Activated CD8-positive, alpha-beta memory T cell treated with anti-CD3 and anti-CD28 coated beads, Interleukin-2, amount 50 U/mL, for 1 hour (primary cell): ENCODE measurements at regions not wholly inside any gene's neighbourhood (a gene's known extent, or its start where the extent isn't known, plus 50 kb on each side); places are given as distances from the start of the nearest gene placed in this dataset.
"Not testable (repeated sequence)": the region's sequence is repeated elsewhere in the genome, so short reads cannot be mapped to it uniquely, and the experiment has no call there.

Experiments used
- DNase-seq: peaks from one replicate; pipeline ENCODE4 v3.0.0-alpha.2; 2020; ENCODE audit errors: extremely low read depth

DNA sequence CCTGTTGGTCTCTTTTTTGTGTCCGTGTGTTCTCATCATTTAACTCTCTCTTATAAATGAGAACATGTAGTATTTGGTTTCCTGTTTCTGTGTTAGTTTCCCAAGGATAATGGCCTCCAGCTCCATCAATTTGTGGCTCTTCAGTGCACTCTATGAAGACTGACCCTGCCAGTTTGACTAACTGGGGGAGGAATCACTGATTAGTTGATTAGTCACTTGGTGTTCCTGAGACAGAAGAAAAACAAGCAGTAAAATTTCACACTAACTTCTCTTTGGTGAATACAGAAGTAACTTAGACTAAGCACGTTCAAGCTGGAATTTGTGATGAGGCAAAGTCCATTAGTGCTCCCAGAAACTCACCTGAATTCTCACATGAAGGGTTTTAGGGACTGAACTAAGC, 495.8 kb upstream of the RORB start:
- DNase-seq: no peak

- no peak for DNase-seq
Observed at GRCh38 chr9:74006935-74007334, 490.2 kb upstream of the RORB start.

- DNase-seq: no peak
Observed at GRCh38 chr9:74007833-74008232, 489.3 kb upstream of the RORB start.

- DNase-seq: no peak
Observed at GRCh38 chr9:74016004-74016403, 481.1 kb upstream of the RORB start.

DNA sequence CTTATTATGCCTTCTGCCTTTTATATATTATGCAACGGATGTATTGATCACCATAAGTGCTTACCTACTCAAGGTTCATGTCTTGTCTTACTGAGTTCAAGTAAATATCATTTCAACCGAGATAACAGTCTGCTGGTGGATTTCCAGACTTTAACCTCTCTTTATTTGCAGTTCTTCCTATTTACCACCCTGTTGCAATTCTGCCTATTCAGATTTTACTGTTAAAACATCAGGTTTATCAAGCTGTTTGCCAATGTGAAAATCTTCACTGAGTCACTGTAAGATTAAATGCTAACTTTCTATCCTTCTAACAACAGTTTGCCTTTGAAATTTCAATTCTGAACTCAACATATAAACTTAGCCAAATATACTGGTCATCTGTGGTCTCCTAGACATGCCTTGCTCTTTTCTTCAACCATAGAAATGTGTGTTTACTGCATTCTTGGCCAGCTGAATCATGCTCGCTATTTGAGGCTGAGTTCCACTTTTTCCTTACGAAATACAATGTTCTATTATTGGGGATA, 471.7 kb upstream of the RORB start:
- DNase-seq: no peak

DNA sequence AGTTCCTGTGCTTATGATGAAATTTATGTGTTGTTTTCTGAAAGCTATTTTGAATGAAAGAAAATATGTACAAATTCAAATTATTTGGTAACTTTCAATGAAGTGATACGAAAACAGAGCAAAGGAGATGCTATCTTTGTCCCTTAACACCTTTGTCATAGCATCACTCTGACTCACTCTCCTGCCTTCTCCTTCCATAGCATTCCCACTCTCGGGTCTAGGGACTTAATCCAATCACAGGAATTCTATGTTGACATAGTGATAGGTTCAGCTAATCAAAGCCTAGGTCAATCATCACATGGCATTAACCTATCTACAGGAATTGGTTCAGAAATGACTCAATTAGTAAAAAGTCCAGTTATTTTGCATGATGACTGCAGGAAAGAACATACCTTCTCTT, 464.7 kb upstream of the RORB start:
- DNase-seq: no peak

GRCh38 chr9:74035786-74036185, 461.3 kb upstream of the RORB start:
- DNase-seq: no peak

DNA sequence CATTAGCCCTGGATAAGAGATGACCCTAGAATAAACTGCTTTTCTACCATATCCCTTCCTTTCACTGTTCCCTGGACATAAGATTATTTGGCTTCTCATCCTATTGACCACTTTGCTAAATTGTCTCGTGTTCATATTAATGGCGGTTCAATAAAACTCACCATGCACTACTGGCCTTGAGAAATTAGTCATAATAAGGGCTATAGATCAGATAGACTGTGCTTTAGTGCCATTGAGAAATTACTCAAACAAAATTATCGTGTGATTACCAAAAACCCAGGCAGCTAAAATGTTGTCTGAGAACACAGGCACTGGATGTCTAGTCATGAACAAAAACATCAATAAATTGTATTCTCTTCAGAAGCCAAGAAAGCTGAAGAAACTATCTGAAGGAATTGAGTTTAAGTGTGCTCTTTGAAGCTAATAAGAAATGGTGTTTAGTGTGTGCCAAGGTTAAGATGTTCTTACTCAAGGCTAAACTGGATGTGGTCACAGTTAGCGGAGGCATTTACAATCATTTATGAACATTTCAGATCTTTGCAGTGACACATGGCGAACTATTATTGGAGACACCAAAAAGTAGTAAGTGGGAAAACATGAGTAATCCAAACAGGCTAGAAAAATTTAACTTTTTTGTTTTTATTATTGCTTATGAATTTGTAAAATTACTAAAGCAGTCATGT, 460.4 kb upstream of the RORB start:
- no peak for DNase-seq

GRCh38 chr9:74037274-74037673, 459.9 kb upstream of the RORB start:
- DNase-seq: no peak

GRCh38 chr9:74041588-74041987, 455.5 kb upstream of the RORB start:
- DNase-seq: no peak

- DNase-seq: no peak
Observed at GRCh38 chr9:74044844-74045243, 452.3 kb upstream of the RORB start.

GRCh38 chr9:74056023-74056422, 441.1 kb upstream of the RORB start:
- DNase-seq: no peak

GRCh38 chr9:74057051-74057450, 440.1 kb upstream of the RORB start:
- DNase-seq: not testable (repeated sequence)

DNA sequence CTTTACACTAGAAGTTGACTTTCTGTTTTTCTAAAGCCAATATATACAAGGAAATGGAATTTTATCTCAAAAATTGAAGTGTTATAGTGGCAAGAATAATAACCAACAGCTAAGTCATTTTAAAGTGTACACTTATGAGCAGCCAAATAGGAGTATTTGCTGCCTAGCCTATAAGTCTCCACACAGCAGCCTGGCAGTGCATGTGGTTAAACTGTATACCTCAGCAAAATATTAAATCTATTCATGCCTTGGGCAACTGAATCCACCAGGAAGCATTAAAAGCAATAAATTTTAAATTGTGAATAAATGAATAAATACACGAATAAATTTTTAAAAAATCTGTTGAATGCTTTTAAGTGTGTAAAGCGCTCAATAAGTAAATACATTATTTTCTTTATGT, 432.4 kb upstream of the RORB start:
- no peak for DNase-seq

DNA sequence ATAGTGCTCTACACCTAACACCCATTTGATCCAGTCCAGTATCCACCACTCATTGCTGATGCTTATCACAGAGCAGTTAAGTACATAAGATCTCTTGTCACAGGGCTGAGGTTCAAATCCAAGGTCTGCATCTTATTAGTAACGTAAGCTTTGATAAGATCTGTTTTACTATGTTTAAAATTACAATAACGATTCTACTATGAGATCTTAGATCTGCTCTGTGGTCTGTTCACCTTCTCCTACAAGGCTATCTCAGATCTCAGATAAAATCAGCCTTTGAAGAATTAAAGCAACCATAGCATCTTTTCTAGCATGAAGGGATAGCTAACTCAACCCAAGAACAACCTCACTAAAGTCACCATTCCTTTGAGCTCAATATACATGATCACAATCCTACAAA, 431.0 kb upstream of the RORB start:
- DNase-seq: no peak

GRCh38 chr9:74066605-74067004, 430.5 kb upstream of the RORB start:
- no peak for DNase-seq

DNA sequence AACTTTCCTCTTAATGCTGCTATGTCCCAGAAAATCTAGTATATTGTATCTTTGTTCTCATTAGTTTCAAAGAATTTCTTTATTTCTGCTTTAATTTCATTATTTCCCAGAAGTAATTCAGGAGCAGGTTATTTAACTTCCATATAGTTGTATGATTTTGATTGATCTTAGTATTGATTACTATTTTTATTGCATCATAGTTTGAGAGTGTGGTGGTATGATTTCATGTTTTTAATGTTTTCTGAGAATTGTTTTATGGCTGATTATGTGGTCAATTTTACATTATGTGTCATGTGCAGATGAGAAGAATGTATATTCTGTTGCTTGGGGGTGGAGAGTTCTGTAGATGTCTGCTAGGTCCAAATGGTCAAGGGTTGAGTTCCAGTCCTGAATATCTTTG, 425.6 kb upstream of the RORB start:
- no peak for DNase-seq

DNA sequence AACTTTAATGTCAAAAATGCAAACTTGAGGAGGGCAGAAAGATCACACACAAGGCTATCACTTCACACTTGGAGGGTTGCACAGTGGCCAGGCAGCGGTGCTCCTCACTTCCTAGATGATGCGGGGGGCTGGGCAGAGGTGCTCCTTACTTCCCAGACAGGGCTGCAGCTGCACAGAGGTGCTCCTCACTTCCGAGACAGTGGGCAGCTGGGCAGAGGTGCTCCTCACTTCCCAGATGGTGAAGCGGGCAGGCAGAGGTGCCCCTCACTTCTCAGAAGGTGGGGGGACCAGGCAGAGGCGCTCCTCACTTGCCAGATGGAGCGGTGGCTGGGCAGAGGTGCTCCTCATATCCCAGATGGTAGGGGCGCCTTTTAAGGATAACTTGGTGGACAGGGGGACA, 423.2 kb upstream of the RORB start:
- DNase-seq: no peak

DNA sequence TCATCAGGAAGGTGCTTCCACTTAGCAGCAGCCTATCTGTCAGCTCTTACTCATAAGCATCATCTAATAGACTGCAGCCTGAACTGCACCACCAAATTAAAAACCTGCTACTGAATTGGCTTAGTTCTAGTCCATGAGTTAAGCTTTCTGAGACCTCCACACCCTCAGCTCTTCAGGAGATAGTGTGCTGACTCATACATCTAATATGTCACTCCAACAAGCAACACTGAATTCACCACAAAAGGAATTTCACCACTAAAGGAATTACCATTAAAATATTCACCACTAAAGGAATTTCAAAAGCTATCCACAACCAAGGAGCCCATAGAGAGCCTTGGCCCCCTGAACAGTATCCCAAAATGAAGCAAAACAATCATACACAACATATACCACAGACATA, 418.5 kb upstream of the RORB start:
- no peak for DNase-seq

GRCh38 chr9:74080652-74081051, 416.5 kb upstream of the RORB start:
- DNase-seq: not testable (repeated sequence)

DNA sequence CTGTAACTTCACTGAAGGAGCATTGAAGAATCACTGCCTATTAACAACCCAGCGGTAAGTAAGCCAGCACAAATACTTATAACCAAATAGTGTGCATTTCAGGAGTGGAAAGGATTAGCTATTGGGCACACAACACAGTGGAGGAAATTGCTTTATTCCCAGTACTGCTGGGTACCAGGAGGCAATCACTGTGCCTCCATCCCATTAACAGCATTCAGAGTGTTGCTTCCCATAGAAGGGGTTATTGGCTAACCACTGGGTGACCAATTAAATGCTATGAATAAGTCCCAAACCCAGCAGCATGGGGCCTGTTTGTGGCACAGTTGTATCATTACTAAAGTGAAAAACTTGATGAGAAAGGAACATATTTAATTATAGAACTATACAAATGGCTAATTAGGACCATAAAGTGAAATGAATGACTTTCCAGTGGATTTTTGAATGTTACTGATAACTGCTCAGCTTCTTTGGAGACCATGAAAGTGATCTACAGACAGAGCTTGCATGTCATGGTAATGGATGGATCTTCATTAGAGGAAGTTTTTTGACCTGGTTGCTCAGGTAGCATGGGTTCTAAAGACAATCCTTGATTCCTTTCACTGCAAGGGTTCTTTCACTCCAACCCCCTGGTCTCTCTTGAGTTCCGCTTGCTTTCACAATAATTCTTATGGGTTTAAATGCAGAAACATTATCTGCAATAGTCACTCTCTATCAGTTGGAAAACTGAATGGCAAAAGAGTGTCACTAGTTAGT, 413.3 kb upstream of the RORB start:
- no peak for DNase-seq

DNA sequence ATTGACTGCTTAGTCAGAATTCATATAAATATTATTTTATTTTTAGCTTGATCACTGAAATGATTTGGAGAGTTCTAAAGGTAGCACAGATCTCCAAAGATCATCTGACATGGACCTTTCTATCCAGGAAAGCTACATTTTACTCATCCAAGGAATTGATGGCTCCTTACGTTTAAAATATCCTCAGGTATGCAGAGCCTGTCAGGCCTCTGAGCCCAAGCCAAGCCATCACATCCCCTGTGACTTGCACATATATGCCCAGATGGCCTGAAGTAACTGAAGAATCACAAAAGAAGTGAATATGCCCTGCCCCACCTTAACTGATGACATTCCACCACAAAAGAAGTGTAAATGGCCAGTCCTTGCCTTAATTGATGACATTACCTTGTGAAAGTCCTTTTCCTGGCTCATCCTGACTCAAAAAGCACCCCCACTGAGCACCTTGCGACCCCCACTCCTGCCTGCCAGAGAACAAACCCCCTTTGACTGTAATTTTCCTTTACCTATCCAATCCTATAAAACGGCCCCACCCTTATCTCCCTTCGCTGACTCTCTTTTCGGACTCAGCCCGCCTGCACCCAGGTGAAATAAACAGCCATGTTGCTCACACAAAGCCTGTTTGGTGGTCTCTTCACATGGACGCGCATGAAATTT, 411.6 kb upstream of the RORB start:
- not testable (repeated sequence) for DNase-seq

DNA sequence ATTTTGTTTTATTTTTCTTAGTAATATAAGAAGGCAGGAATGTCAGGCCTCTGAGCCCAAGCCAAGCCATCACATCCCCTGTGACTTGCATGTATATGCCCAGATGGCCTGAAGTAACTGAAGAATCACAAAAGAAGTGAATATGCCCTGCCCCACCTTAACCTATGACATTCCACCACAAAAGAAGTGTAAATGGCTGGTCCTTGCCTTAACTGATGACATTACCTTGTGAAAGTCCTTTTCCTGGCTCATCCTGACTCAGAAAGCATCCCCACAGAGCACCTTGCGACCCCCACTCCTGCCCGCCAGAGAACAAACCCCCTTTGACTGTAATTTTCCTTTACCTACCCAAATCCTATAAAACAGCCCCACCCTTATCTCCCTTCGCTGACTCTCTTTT, 406.2 kb upstream of the RORB start:
- DNase-seq: not testable (repeated sequence)
